B cell (primary cell): ENCODE measurements at regions not wholly inside any gene's neighbourhood (a gene's known extent, or its start where the extent isn't known, plus 50 kb on each side); places are given as distances from the start of the nearest gene placed in this dataset.

Experiments used
- ATAC-seq: fragments of 200-7000 bp; cut with Tn5 transposase; one replicate; pipeline ENCODE4 v1.10.0; 2021; ENCODE audit warnings: low read depth, mild to moderate bottlenecking, moderate number of reproducible peaks, moderate library complexity
- CTCF ChIA-PET: fragments of 350-600 bp; sonication (Branson Sonifier 250); formaldehyde crosslinking; loops from one replicate; lab custom pipeline; 2021; ENCODE audit warnings: antibody characterized with exemption, inconsistent platforms; lab: Charles Lee
- POLR2A ChIA-PET: fragments of 350-600 bp; sonication (Branson Sonifier 250); formaldehyde crosslinking; loops from one replicate; lab custom pipeline; 2021; ENCODE audit warnings: antibody characterized with exemption; lab: Charles Lee
- DNase-seq: peaks from one replicate; pipeline ENCODE4 v3.0.0; 2013
- H2AFZ ChIP-seq: 2 replicates; pipeline ENCODE4 v1.6.1; 2012; ENCODE audit warnings: mild to moderate bottlenecking, low read depth, low read length; ENCODE audit not compliant: insufficient read depth, poor library complexity, severe bottlenecking
- H3K27ac ChIP-seq, 2 donors: 1 replicate in 1 of 2; 2 replicates in 1 of 2; pipeline ENCODE4 v1.5.1; 2012 to 2013; ENCODE audit warnings: low read length in 2 of 2, mild to moderate bottlenecking in 2 of 2, moderate library complexity in 1 of 2
- H3K27me3 ChIP-seq, 4 experiments: fragments of 200-600 bp in 1 of 4; sonication (generic) in 1 of 4; replicated peaks in 1 of 4; 1 replicate in 2 of 4; 2 replicates in 2 of 4; pipeline versions ENCODE4 v1.6.1 to v1.7.0; 2013 to 2016; ENCODE audit warnings: low read length in 3 of 4, mild to moderate bottlenecking in 2 of 4, mixed read lengths in 1 of 4, moderate library complexity in 1 of 4; ENCODE audit not compliant: insufficient read depth in 4 of 4, control insufficient read depth in 3 of 4; ENCODE audit errors: control extremely low read depth in 1 of 4
- H3K36me3 ChIP-seq, 2 experiments: replicated peaks in 1 of 2; 1 replicate in 1 of 2; 2 replicates in 1 of 2; pipeline versions ENCODE4 v1.6.1 to v1.7.1; 2013; ENCODE audit warnings: low read length in 1 of 2; ENCODE audit not compliant: insufficient read depth in 2 of 2, control insufficient read depth in 1 of 2; ENCODE audit errors: control extremely low read depth in 1 of 2, extremely low read depth in 1 of 2
- H3K4me1 ChIP-seq, 2 donors: fragments of 200-600 bp in 1 of 2; sonication (generic) in 1 of 2; 1 replicate in 1 of 2; 2 replicates in 1 of 2; pipeline versions ENCODE4 v1.5.1 to v1.6.1; 2013 to 2017; ENCODE audit warnings: low read length in 2 of 2; ENCODE audit not compliant: control insufficient read depth in 2 of 2, insufficient read depth in 2 of 2
- H3K4me2 ChIP-seq: replicated peaks from 2 replicates; pipeline ENCODE3; 2012; ENCODE audit warnings: mild to moderate bottlenecking, low read depth, low read length; ENCODE audit not compliant: poor library complexity, severe bottlenecking
- H3K4me3 ChIP-seq, 5 experiments: fragments of 200-600 bp in 1 of 5; sonication (generic) in 1 of 5; 1 replicate in 3 of 5; 2 replicates in 2 of 5; pipeline versions ENCODE4 v1.5.1 to v1.7.0; 2011 to 2016; ENCODE audit warnings: low read length in 4 of 5, mild to moderate bottlenecking in 4 of 5, low read depth in 2 of 5, control low read depth in 1 of 5, moderate library complexity in 1 of 5; ENCODE audit not compliant: insufficient read depth in 1 of 5; ENCODE audit errors: control extremely low read depth in 1 of 5, extremely low read depth in 1 of 5
- H3K79me2 ChIP-seq: fragments of 200-600 bp; sonication (generic); one replicate; pipeline ENCODE4 v1.6.0; 2016; ENCODE audit warnings: low read length; ENCODE audit not compliant: control insufficient read depth, insufficient read depth
- H3K9ac ChIP-seq: fragments of 200-600 bp; sonication (generic); 2 replicates; pipeline ENCODE4 v1.6.1; 2017; ENCODE audit warnings: mild to moderate bottlenecking, low read length, moderate library complexity
- H3K9me3 ChIP-seq, 3 donors: one replicate each; pipeline versions ENCODE4 v1.6.1 to v1.7.1; 2013; ENCODE audit warnings: low read length in 2 of 3; ENCODE audit not compliant: control insufficient read depth in 2 of 3, insufficient read depth in 1 of 3; ENCODE audit errors: control extremely low read depth in 1 of 3
- H4K20me1 ChIP-seq: 2 replicates; pipeline ENCODE4 v1.6.0; 2012; ENCODE audit warnings: mild to moderate bottlenecking, low read length; ENCODE audit not compliant: insufficient read depth, control insufficient read depth, poor library complexity, severe bottlenecking
- H3K27ac Mint-ChIP-seq: one replicate; pipeline ENCODE4 v1.8.0; 2021; ENCODE audit warnings: mixed read lengths
- H3K27me3 Mint-ChIP-seq: one replicate; pipeline ENCODE4 v1.8.0; 2021; ENCODE audit warnings: mixed read lengths
- H3K4me1 Mint-ChIP-seq: one replicate; pipeline ENCODE4 v1.8.0; 2021; ENCODE audit warnings: mixed read lengths
- H3K4me3 Mint-ChIP-seq: one replicate; pipeline ENCODE4 v1.8.0; 2021; ENCODE audit warnings: mixed read lengths
- H3K9me3 Mint-ChIP-seq: one replicate; pipeline ENCODE4 v1.8.0; 2022; ENCODE audit warnings: mixed read lengths; ENCODE audit not compliant: insufficient read depth
- EZH2 ChIP-seq: IDR thresholded peaks from 2 replicates; pipeline ENCODE4 v1.6.1; 2012; ENCODE audit warnings: borderline replicate concordance, low read depth, mild to moderate bottlenecking, moderate library complexity, low read length; ENCODE audit not compliant: insufficient read depth, poor library complexity, severe bottlenecking
- WGBS: methylation state at CpG from one replicate; pipeline ENCODE4 v1.1.5; 2013; ENCODE audit warnings: missing lambda C conversion rate; ENCODE audit not compliant: insufficient coverage; 5-methylcytosine and 5-hydroxymethylcytosine counted together
- intact Hi-C: fragments of 100-400 bp; cut with micrococcal nuclease; formaldehyde crosslinking; loops from one replicate; pipeline ENCODE4 v1.10.0; 2022
- TF ChIP-seq, protein P1 (sequence below): fragments of 200-600 bp; IDR thresholded peaks from one replicate; pipeline ENCODE4 v1.8.0; 2022; ENCODE audit warnings: antibody characterized with exemption, mild to moderate bottlenecking

DNA sequence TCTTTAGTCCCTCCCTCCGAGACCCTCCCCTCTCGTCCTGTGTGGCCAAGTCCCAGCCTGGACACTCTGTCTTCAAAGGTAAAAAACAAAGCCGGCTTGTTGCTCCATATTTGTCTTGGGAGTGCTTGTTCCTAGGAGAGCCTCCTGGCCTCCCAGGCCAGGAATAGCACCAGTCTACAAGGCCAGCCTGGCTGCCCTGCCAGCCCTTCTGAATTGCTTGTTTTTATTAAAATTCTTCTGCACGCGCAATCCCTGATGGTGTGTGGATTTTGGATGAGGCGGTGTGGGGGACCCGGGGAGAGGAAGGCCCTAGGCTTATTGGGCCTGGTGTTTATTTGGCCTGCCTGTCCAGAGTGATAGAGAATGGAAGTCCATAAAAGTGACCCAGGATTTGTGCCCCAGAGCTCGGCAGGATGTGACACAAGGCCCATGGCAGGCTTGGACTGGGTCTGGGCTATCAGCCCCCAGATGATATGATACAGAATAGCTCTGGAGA is 297.3 kb downstream of the CYP26B1 start:
- H3K79me2 ChIP-seq = no peaks in the 10 kb centered on the region
- H3K9ac ChIP-seq = no peak overlapping the region
- TF ChIP-seq, protein P1, sequence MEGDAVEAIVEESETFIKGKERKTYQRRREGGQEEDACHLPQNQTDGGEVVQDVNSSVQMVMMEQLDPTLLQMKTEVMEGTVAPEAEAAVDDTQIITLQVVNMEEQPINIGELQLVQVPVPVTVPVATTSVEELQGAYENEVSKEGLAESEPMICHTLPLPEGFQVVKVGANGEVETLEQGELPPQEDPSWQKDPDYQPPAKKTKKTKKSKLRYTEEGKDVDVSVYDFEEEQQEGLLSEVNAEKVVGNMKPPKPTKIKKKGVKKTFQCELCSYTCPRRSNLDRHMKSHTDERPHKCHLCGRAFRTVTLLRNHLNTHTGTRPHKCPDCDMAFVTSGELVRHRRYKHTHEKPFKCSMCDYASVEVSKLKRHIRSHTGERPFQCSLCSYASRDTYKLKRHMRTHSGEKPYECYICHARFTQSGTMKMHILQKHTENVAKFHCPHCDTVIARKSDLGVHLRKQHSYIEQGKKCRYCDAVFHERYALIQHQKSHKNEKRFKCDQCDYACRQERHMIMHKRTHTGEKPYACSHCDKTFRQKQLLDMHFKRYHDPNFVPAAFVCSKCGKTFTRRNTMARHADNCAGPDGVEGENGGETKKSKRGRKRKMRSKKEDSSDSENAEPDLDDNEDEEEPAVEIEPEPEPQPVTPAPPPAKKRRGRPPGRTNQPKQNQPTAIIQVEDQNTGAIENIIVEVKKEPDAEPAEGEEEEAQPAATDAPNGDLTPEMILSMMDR = no peak
- no peak for TF ChIP-seq EZH2
- Mint-ChIP-seq H3K4me3 (no peak overlapping the region), H3K9me3 (peaks cover 2% of the 10 kb centered on the region), H3K4me1 (no peaks in the 10 kb centered on the region), H3K27ac (no peak overlapping the region), H3K27me3 (no peaks in the 10 kb centered on the region)
- 88% methylated on average over 8 of the region's 8 CpGs for whole genome bisulfite sequencing
- peaks cover 0 to 5% (median 0%) of the 10 kb centered on the region in 3 donors for H3K9me3 ChIP-seq
- ATAC-seq = no peak
- ChIA-PET POLR2A (no interaction called here), CTCF (no interaction called here)
- H4K20me1 ChIP-seq = no peaks in the 10 kb centered on the region
- no peaks in the 10 kb centered on the region for H3K36me3 ChIP-seq
- intact Hi-C loops = no loop called here
- no peak overlapping the region for H3K27ac ChIP-seq
- no peak for DNase-seq
- no peak overlapping the region for H2AFZ ChIP-seq
- H3K27me3 ChIP-seq = no peaks in the 10 kb centered on the region
- H3K4me2 ChIP-seq = no peak overlapping the region
- no peak overlapping the region for H3K4me3 ChIP-seq
- no peaks in the 10 kb centered on the region for H3K4me1 ChIP-seq

DNA sequence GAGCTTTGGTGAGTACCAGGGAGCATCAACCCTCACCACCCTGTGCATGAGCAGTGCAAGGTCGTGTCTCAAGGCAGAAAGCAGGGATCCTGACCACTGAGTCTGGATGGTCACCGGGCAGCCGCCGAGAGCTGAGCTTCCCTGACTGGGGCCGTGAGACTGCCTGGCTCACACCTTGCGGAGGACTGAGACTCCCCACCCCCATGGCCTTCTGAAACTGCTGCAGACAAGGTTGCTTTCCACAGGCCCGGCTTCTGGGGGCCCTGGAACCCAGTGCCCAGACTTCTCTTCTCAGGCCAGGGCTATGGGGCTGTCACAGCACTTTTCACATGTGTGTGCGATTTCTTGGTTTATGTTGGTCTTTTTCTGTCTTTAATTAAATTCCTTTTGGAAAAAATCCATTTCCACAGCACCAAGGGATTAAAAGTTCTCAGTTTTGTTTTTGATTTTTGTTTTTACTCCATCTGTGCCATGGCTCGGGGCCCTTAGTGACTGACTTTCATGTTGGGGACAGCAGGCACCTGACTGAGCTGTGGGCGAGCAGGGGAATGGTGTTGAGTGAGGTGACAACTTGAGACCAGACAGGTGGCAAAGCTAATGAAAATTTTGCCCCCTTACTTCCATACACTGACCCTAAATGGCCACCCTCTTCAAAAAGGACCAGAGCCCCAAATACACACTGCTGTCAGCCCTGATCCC is 297.9 kb downstream of the CYP26B1 start:
- ChIA-PET CTCF (no interaction called here), POLR2A (no interaction called here)
- H3K27me3 ChIP-seq = no peaks in the 10 kb centered on the region
- no peaks in the 10 kb centered on the region for H4K20me1 ChIP-seq
- H3K27ac ChIP-seq = no peak overlapping the region
- no peak overlapping the region for H3K4me3 Mint-ChIP-seq
- TF ChIP-seq EZH2 = no peak
- TF ChIP-seq, protein P1 = no peak
- no peaks in the 10 kb centered on the region for H3K79me2 ChIP-seq
- DNase-seq (no peak), ATAC-seq (no peak)
- H3K9me3 Mint-ChIP-seq = no peaks in the 10 kb centered on the region
- H3K36me3 ChIP-seq = no peaks in the 10 kb centered on the region
- H3K4me1 Mint-ChIP-seq = no peaks in the 10 kb centered on the region
- intact Hi-C loops = no loop called here
- no peaks in the 10 kb centered on the region for H3K4me1 ChIP-seq
- 87% methylated on average over 4 of the region's 10 CpGs for WGBS
- no peak overlapping the region for H3K27ac Mint-ChIP-seq
- no peak overlapping the region for H3K9ac ChIP-seq
- H3K9me3 ChIP-seq = peaks cover 0 to 5% (median 0%) of the 10 kb centered on the region in 3 donors
- H2AFZ ChIP-seq = no peak overlapping the region
- no peaks in the 10 kb centered on the region for H3K27me3 Mint-ChIP-seq
- no peak overlapping the region for H3K4me2 ChIP-seq
- H3K4me3 ChIP-seq = no peak overlapping the region
